Activated CD8-positive, alpha-beta memory T cell treated with anti-CD3 and anti-CD28 coated beads, Interleukin-2, amount 50 U/mL, for 24 hours (primary cell): ENCODE measurements at regions not wholly inside any gene's neighbourhood (a gene's known extent, or its start where the extent isn't known, plus 50 kb on each side); places are given as distances from the start of the nearest gene placed in this dataset.
"Not testable (repeated sequence)": the region's sequence is repeated elsewhere in the genome, so short reads cannot be mapped to it uniquely, and the experiment has no call there.

Experiments
- DNase-seq: peaks from one replicate; pipeline ENCODE4 v3.0.0-alpha.2; 2020; ENCODE audit errors: extremely low read depth

DNA sequence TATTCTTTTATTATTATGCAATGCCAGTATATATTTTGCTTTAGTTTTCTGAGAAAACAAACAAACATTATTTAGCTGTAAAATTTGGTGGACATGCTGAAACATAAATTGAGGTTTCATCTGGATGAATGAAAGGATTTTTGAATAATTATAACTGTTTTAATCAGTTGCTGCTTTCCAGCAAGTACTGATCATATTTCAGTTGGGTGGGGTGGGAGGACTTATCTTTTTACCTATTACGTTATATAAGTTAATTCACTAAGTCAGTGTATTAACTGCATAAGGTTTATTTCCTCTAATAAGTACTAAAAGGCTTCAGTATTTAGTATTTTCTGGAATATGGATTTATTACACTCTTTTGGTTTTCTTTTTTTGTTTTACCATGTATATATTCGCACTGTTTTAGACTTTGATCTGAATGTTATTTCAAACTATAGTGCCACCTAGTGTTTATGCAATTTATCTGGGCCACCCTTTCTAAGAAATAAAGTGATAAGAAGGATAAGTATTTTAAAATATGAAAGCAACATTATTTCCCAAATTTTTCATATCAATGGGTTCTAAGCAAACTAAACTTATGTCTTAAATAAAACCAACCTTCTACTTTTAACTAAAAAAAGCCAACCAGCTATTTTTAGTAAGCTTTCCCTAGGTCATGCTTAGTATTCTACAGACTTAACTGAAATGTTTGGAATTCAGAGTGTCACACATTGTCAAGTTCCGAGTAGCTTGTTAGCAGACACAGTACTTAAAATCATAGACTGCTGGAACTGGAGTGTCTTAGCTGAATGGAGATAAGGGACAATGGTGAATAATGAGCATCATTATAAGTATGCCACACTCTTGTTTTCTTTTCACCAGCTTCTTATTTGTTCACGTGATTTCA lies 105.4 kb upstream of the MCHR2 start:
- no peak for DNase-seq

DNA sequence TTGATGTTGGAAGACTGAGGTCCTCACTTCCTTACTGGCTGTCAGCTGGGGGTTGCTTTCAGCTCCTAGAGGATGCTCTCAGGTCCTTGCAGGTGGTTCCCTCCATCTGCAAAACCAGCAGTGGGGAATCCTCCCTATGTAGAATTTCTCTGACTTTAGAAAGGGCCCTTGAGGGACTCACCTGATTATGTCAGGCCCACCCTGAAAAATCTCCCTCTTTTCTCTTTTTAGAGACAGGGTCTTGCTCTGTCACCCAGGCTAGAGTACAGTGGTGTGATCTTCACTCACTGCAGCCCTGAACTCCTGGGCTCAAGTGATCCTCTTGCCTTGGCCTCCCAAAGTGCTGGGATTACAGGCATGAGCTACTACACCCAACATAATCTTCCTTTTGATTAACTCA lies 102.9 kb upstream of the MCHR2 start:
- no peak for DNase-seq

DNA sequence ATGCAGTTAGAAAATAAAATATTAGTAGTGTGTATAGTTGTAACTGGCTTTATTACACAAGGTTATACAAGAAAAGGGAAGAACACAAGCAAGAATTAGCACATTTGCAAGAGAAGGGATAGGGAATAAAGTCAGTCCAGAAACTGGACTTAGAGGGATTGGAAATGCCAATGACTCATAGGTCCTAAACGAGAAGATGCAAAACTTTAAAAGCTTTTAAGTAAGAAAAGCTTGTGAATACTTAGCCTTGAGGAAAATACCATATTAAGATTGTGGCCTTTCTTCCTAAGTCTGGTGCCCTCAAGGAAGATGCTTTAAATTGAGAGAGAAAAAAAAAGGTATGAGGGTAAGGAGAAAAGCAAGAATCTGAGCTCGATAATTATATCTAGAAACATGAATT lies 102.3 kb upstream of the MCHR2 start:
- DNase-seq, result no peak

DNA sequence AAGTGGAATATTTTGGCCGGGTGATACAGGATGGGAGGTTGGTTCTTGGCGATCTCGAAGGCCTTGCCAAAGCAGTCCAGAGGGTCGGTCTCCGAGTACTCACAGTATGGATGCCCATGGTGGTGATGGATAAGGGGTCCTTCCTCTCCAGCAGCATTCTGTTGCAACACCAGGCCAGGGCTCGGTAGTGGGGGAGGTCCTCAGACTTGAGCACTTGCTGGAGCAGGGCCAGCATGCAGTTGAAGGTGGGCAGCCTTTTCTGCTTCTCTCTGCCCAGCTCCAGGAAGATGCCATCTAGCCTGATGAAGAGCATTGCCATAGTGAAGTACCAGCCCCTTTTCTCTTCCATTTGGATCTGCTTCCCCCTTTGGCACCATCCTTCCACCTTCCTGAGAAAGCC lies 99.4 kb upstream of the MCHR2 start:
- DNase-seq, result no peak

DNA sequence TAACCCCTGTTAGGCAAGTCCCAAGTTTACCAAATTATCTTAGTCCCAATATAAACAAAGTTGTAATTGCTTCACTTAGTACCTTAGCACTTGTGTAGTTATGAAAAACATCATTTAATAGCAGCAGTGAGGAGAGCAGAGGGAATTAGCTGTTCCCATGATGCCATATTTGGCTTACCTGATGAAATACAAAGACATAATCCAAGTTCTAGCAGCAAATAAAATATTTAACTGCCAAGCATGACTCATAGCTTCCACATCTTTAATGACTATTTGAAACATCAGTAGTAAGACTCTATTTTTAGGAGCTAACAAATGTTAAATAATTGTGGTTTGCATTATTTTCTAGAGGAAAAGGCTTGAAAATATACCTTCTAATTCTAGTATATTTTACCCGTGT lies 94.0 kb upstream of the MCHR2 start:
- no peak for DNase-seq

DNA sequence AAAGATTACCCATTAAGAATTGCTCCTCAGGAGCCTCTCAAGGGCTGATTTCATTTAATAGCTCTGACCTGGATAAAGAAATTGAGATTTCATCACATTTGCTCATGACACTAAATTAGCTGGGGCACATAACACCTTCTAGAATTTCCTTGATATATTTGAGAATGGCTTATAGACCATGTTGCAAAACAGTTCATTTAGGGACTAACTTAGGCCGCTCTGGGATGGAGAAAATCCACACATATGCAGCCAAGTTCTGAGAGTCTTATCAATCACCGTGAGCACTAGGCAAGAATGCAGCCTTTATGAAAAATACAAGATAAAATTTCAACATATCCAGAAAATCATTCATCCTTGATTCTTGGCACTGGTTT lies 91.0 kb upstream of the MCHR2 start:
- DNase-seq, result no peak

DNA sequence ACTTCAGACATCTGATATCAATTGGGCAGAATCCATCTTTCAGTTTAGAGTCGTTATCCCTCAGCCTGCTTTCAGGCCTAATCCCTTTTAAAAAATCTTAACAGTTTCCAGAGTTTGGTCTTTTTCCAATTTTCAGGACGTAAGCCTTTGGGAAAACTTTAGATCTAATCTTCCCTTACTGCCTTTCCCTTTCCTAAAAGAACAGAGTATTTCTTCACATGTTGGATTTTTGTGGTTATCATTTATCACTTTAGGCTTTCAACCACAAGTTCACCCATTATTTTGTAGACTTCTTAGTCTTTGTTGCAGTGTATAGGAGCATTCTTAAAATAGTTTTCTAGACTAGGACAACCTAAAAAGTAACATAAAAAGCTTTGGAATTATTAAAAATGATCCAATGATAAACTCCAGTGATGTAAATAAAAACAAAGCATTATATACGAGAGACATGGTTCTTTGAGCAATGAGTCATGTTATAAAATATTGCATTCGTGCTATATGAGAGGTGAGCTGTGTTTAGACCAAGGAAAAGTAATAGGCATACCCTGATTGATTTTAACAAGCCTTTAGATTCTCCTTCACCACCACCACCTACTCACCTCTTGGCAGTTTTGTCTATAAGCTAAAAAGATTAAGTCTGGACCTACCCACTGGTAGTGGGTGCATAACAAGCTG lies 90.4 kb upstream of the MCHR2 start:
- DNase-seq, result no peak

DNA sequence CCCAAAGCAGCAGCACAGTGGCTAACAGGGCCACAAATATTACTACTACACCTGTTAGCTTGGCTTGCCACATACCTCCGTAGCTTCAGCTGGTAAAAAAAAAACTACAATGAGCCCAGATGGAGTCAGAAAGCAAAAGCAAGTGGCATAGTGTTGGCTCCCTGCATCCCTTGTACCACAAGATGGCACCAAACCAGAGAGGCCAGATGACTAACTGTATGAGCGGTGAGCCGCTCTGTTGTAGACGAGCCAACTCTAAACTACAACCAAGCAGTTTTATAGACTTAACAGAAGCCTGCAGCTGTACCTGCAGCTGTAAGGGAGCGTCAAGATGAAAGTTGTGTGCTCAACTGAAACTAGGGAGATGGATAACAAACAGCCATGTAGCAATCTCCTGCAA lies 84.5 kb upstream of the MCHR2 start:
- DNase-seq, result no peak

DNA sequence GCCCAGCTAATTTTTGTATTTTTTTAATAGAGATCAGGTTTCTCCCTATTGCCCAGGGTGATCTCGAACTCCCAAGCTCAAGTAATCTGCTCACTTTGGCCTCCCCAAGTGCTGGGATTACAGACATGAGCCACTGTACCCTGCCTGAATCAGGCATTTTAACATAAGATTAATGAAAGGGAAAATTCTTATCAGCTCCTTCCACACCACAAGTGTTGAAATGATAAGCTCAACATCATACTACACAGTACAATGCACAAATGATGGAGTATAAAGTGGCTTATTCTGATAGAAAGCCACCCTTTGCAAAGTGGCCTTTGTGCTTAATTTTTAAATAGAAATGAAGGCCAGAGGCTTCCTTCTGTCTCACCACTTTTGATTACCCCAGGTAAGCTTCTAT lies 71.3 kb upstream of the MCHR2 start:
- DNase-seq, result no peak

DNA sequence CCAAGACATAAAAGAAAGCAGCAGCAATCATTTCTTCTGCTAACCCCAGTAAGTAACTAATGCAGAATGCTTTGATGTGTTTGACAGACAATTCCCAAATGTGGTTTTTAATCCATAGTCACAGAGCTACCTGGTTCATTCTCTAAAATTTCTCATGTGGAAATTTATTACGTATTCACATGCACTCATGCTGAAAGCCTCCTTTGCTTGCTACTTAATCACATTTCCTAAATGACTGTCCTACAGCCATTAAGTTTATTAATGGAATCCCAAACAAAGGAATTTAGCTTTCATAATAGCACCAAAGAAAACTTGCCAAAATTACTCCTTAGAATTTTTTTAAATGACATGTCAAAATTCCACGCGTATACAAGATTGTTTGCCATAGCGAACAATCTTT lies 68.6 kb upstream of the MCHR2 start:
- no peak for DNase-seq

DNA sequence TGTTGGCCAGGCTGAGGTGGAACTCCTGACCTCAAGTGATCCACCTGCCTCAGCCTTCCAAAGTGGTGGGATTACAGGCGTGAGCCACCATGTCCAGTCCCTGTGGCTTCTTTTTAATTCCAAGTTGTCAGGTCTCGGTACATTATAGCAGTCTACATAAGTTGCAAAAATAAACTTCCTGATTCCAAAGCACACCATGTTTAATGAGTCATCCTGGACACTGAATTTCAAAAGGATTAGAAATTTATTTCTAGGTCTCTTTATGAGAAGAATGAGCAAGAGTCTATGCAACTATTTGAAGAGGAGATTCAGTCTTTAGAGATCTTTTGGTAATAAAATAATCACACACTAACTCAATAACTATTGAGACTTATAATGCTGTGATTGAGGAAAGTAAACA lies 63.9 kb upstream of the MCHR2 start:
- DNase-seq, result no peak

DNA sequence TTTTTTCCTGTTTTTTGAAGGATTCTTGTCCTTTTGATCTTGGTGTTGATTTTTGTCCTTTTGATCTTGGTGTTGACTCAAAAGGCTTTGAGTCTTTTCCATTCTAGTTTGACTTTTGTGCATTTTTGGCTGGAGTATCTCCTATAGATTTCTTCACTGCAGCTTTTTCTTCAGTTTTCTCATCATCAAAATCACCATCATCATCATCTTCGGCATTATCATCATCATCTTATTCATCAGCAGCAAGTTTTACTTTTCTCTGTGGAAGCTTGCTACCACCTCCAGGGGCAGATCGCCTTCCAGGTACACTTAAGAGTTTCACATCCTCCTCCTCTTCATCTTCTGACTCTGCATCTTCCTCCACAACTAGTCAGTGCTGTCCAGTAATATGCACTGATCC lies 56.5 kb upstream of the MCHR2 start:
- no peak for DNase-seq

DNA sequence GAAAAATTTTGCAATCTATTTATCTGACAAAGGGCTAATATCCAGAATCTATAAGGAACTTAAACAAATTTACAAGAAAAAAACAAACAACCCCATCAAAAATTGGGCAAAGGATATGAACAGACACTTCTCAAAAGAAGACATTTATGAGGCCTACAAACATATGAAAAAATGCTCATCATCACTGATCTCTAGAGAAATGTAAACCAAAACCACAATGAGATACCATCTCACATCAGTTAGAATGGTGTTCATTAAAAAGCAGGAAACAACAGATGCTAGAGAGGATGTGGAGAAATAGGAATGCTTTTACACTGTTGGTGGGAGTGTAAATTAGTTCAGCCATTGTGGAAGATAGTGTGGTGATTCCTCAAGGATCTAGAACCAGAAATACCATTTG lies 49.9 kb upstream of the MCHR2 start:
- not testable (repeated sequence) for DNase-seq
